H1 (cell line): ENCODE measurements at regions not wholly inside any gene's neighbourhood (a gene's known extent, or its start where the extent isn't known, plus 50 kb on each side); places are given as distances from the start of the nearest gene placed in this dataset.

Experiments
- CTCF ChIA-PET: fragments of 300-600 bp; sonication (Branson Sonifier 250); formaldehyde crosslinking; loops from one replicate; lab custom pipeline; 2021; ENCODE audit not compliant: partially characterized antibody; lab: Charles Lee
- POLR2A ChIA-PET: fragments of 300-600 bp; sonication (Branson Sonifier 250); formaldehyde crosslinking; loops from one replicate; lab custom pipeline; 2021; ENCODE audit warnings: inconsistent platforms; ENCODE audit not compliant: partially characterized antibody; lab: Charles Lee
- DNase-seq, 2 experiments: peaks; one replicate each; pipeline versions ENCODE4 v3.0.0 to v3.0.0-alpha.2; 2010 to 2022; ENCODE audit warnings: low spot score in 2 of 2, low read depth in 1 of 2, mixed read lengths in 1 of 2
- FAIRE-seq: peaks from 2 replicates; lab custom pipeline; 2011; peaks lifted over from hg19 to GRCh38; lab: Jason Lieb, UNC
- H2AFZ ChIP-seq: 2 replicates; pipeline ENCODE4 v1.8.1; 2012; ENCODE audit warnings: low read length, inconsistent platforms
- H2AK5ac ChIP-seq: 2 replicates; pipeline ENCODE4 v1.6.1; 2013; ENCODE audit warnings: low read depth, low read length
- H2BK120ac ChIP-seq: replicated peaks from 2 replicates; pipeline ENCODE3; 2013; ENCODE audit warnings: low read depth, low read length, inconsistent platforms
- H2BK12ac ChIP-seq: 2 replicates; pipeline ENCODE4 v1.6.1; 2013; ENCODE audit warnings: low read depth, low read length
- H2BK15ac ChIP-seq: 2 replicates; pipeline ENCODE4 v1.6.1; 2013; ENCODE audit warnings: low read length
- H2BK20ac ChIP-seq: 2 replicates; pipeline ENCODE4 v1.6.1; 2013; ENCODE audit warnings: low read length
- H2BK5ac ChIP-seq: 2 replicates; pipeline ENCODE4 v1.6.1; 2013; ENCODE audit warnings: low read depth, low read length
- H3K14ac ChIP-seq: 2 replicates; pipeline ENCODE4 v1.6.1; 2013; ENCODE audit warnings: inconsistent platforms; ENCODE audit not compliant: insufficient read length
- H3K18ac ChIP-seq: 2 replicates; pipeline ENCODE4 v1.6.1; 2013; ENCODE audit warnings: low read length; ENCODE audit errors: extremely low read depth
- H3K23ac ChIP-seq: 2 replicates; pipeline ENCODE4 v1.6.1; 2013; ENCODE audit warnings: inconsistent platforms; ENCODE audit not compliant: insufficient read length
- H3K23me2 ChIP-seq: 2 replicates; pipeline ENCODE4 v1.6.1; 2013; ENCODE audit warnings: low read depth, low read length
- H3K27ac ChIP-seq: 2 replicates; pipeline ENCODE4 v1.6.1; 2011; ENCODE audit warnings: low read depth, low read length, inconsistent platforms
- H3K27me3 ChIP-seq, 4 experiments: replicated peaks in 1 of 4; 1 replicate in 1 of 4; 2 replicates in 3 of 4; pipeline versions ENCODE4 v1.6.1 to v1.8.1; 2011 to 2013; ENCODE audit warnings: low read length in 3 of 4, mild to moderate bottlenecking in 3 of 4, inconsistent platforms in 2 of 4, mixed read lengths in 2 of 4, moderate library complexity in 1 of 4; ENCODE audit not compliant: control insufficient read depth in 3 of 4, insufficient read depth in 3 of 4; ENCODE audit errors: extremely low read depth in 1 of 4
- H3K36me3 ChIP-seq, 4 experiments: 2 replicates each; pipeline versions ENCODE4 v1.6.1 to v1.8.1; 2011 to 2013; ENCODE audit warnings: mild to moderate bottlenecking in 4 of 4, low read length in 3 of 4, moderate library complexity in 2 of 4, control low read depth in 1 of 4, inconsistent platforms in 1 of 4; ENCODE audit not compliant: insufficient read depth in 4 of 4, control insufficient read depth in 2 of 4
- H3K4ac ChIP-seq: replicated peaks from 2 replicates; pipeline ENCODE3; 2013; ENCODE audit warnings: low read length, low read depth, mixed read lengths, inconsistent platforms; ENCODE audit not compliant: insufficient read length
- H3K4me1 ChIP-seq, 4 experiments: replicated peaks in 1 of 4; 1 replicate in 1 of 4; 2 replicates in 3 of 4; pipeline versions ENCODE4 v1.6.1 to v1.8.1; 2011 to 2013; ENCODE audit warnings: low read length in 3 of 4, inconsistent platforms in 2 of 4, mixed read lengths in 1 of 4; ENCODE audit not compliant: insufficient read depth in 4 of 4, control insufficient read depth in 3 of 4
- H3K4me2 ChIP-seq, 2 experiments: 2 replicates each; pipeline versions ENCODE4 v1.6.1 to v1.8.1; 2011 to 2013; ENCODE audit warnings: low read depth in 2 of 2, low read length in 2 of 2, control low read depth in 1 of 2, inconsistent platforms in 1 of 2, mild to moderate bottlenecking in 1 of 2; ENCODE audit not compliant: insufficient read depth in 1 of 2
- H3K4me3 ChIP-seq, 4 experiments: fragments of 200-600, 300-600 bp in 1 of 4; sonication (generic), shearing (Covaris generic), sonication (Bioruptor Twin) in 1 of 4; 2 replicates each; pipeline versions ENCODE4 v1.5.1 to v1.8.1; 2011 to 2016; ENCODE audit warnings: low read length in 4 of 4, low read depth in 3 of 4, control low read depth in 2 of 4, inconsistent platforms in 2 of 4, mild to moderate bottlenecking in 2 of 4, mixed read lengths in 1 of 4, moderate library complexity in 1 of 4; ENCODE audit not compliant: insufficient read depth in 2 of 4; ENCODE audit errors: extremely low read depth in 1 of 4
- H3K56ac ChIP-seq: replicated peaks from 2 replicates; pipeline ENCODE3; 2013; ENCODE audit warnings: low read depth, mild to moderate bottlenecking, mixed read lengths, low read length, inconsistent platforms; ENCODE audit not compliant: insufficient read length
- H3K79me1 ChIP-seq: 2 replicates; pipeline ENCODE4 v1.6.1; 2013; ENCODE audit warnings: low read depth, low read length, control low read depth
- H3K79me2 ChIP-seq, 2 experiments: 2 replicates each; pipeline versions ENCODE4 v1.6.1 to v1.8.1; 2012 to 2013; ENCODE audit warnings: low read length in 2 of 2, mild to moderate bottlenecking in 2 of 2, inconsistent platforms in 1 of 2; ENCODE audit not compliant: insufficient read depth in 2 of 2, control insufficient read depth in 1 of 2
- H3K9ac ChIP-seq, 4 experiments: replicated peaks in 1 of 4; 1 replicate in 1 of 4; 2 replicates in 3 of 4; pipeline versions ENCODE4 v1.6.1 to v1.8.1; 2011 to 2013; ENCODE audit warnings: low read depth in 3 of 4, low read length in 3 of 4, control low read depth in 2 of 4, mild to moderate bottlenecking in 2 of 4, moderate library complexity in 2 of 4, inconsistent platforms in 1 of 4; ENCODE audit errors: extremely low read depth in 1 of 4
- H3K9me3 ChIP-seq, 2 experiments: 2 replicates each; pipeline versions ENCODE4 v1.6.1 to v1.8.1; 2012 to 2013; ENCODE audit warnings: mild to moderate bottlenecking in 2 of 2, moderate library complexity in 2 of 2, control low read depth in 1 of 2, inconsistent platforms in 1 of 2, low read depth in 1 of 2, low read length in 1 of 2, mixed read lengths in 1 of 2; ENCODE audit not compliant: insufficient read depth in 2 of 2
- H4K20me1 ChIP-seq, 2 experiments: replicated peaks in 1 of 2; 2 replicates each; pipeline versions ENCODE3 to v1.8.1; 2011 to 2013; ENCODE audit warnings: inconsistent platforms in 2 of 2, low read length in 2 of 2, mild to moderate bottlenecking in 1 of 2; ENCODE audit not compliant: insufficient read depth in 2 of 2, control insufficient read depth in 1 of 2
- H4K5ac ChIP-seq: 2 replicates; pipeline ENCODE4 v1.6.1; 2013; ENCODE audit warnings: low read length, low read depth, mixed read lengths, inconsistent platforms; ENCODE audit not compliant: insufficient read length
- H4K8ac ChIP-seq: 2 replicates; pipeline ENCODE4 v1.8.0; 2013; ENCODE audit warnings: mild to moderate bottlenecking, moderate library complexity, low read length, inconsistent platforms; ENCODE audit not compliant: insufficient read depth; ENCODE audit errors: extremely low read depth
- H4K91ac ChIP-seq: replicated peaks from 2 replicates; pipeline ENCODE3; 2013; ENCODE audit warnings: low read length, mixed read lengths, inconsistent platforms; ENCODE audit not compliant: insufficient read length
- ATF3 ChIP-seq: IDR thresholded peaks from 2 replicates; pipeline ENCODE4 v1.6.1; 2011; ENCODE audit warnings: low read depth, mild to moderate bottlenecking, low read length; ENCODE audit not compliant: insufficient read depth
- CBX8 ChIP-seq: fragments of 300-800, 300-1000 bp; sonication (generic); IDR thresholded peaks from 2 replicates; pipeline ENCODE4 v1.7.1; 2016; ENCODE audit warnings: low read depth, low read length, borderline replicate concordance
- CEBPB ChIP-seq: IDR thresholded peaks from 2 replicates; pipeline ENCODE4 v1.6.1; 2012; ENCODE audit warnings: low read depth, low read length
- E2F6 ChIP-seq: IDR thresholded peaks from 2 replicates; pipeline ENCODE4 v1.6.1; 2012; ENCODE audit warnings: inconsistent platforms
- EP300 ChIP-seq, 2 experiments: IDR thresholded peaks; 1 replicate in 1 of 2; 2 replicates in 1 of 2; pipeline ENCODE4 v1.6.1; 2011 to 2012; ENCODE audit warnings: low read depth in 2 of 2, low read length in 2 of 2, mild to moderate bottlenecking in 2 of 2, borderline replicate concordance in 1 of 2, inconsistent platforms in 1 of 2, moderate library complexity in 1 of 2
- KDM5A ChIP-seq: fragments of 200-600 bp; IDR thresholded peaks from 2 replicates; pipeline ENCODE4 v1.7.1; 2012; ENCODE audit warnings: mild to moderate bottlenecking, low read length, inconsistent platforms, mixed read lengths
- POU5F1 ChIP-seq: IDR thresholded peaks from 2 replicates; pipeline ENCODE4 v1.6.1; 2011; ENCODE audit warnings: low read depth, mild to moderate bottlenecking, low read length, moderate library complexity
- RBBP5 ChIP-seq: IDR thresholded peaks from 2 replicates; pipeline ENCODE4 v1.7.1; 2012; ENCODE audit warnings: low read depth, mild to moderate bottlenecking, inconsistent platforms, low read length, moderate library complexity, borderline replicate concordance
- SIRT6 ChIP-seq: IDR thresholded peaks from one replicate; pipeline ENCODE4 v1.7.1; 2012; ENCODE audit warnings: low read length, inconsistent platforms
- SUZ12 ChIP-seq: fragments of 200-600 bp; sonication (generic); IDR thresholded peaks from 2 replicates; pipeline ENCODE4 v1.6.1; 2012; ENCODE audit warnings: mild to moderate bottlenecking, inconsistent platforms, low read length, moderate library complexity, mixed read lengths
- USF2 ChIP-seq: IDR thresholded peaks from 2 replicates; pipeline ENCODE4 v1.6.1; 2011; ENCODE audit warnings: low read length, improper control_type of control experiment
- WGBS, 2 experiments: shearing (Covaris generic) in 1 of 2; methylation state at CpG; one replicate each; pipeline versions ENCODE4 v1.1.6 to v1.1.7; 2013 to 2015; ENCODE audit warnings: low lambda C conversion rate in 2 of 2, mixed read lengths in 2 of 2, inconsistent platforms in 1 of 2, low coverage in 1 of 2, missing lambda C conversion rate in 1 of 2; ENCODE audit not compliant: insufficient replicate concordance in 2 of 2, insufficient coverage in 1 of 2, insufficient read length in 1 of 2; ENCODE audit errors: extremely low coverage in 1 of 2, missing lambda C conversion rate in 1 of 2; 5-methylcytosine and 5-hydroxymethylcytosine counted together

GRCh38 chr13:73544175-73544574 lies 485.4 kb downstream of the KLF5 start:
- Histone ChIP-seq H3K4me3 (no peak overlapping the region), H2BK15ac (no peak overlapping the region), H2BK12ac (no peak overlapping the region), H3K79me2 (no peaks in the 10 kb centered on the region), H2BK20ac (no peak overlapping the region), H2AFZ (no peak overlapping the region), H3K4ac (no peak overlapping the region), H4K5ac (no peak overlapping the region), H3K23me2 (no peaks in the 10 kb centered on the region), H3K9ac (no peak overlapping the region), H4K8ac (no peak overlapping the region), H3K27me3 (no peaks in the 10 kb centered on the region), H3K9me3 (no peaks in the 10 kb centered on the region), H3K4me2 (no peak overlapping the region), H3K23ac (no peak overlapping the region), H2AK5ac (no peak overlapping the region), H2BK120ac (no peak overlapping the region), H3K56ac (no peak overlapping the region), H3K79me1 (no peaks in the 10 kb centered on the region), H3K14ac (no peak overlapping the region), H2BK5ac (no peak overlapping the region), H3K4me1 (no peaks in the 10 kb centered on the region), H3K36me3 (no peaks in the 10 kb centered on the region), H4K20me1 (no peaks in the 10 kb centered on the region), H3K27ac (no peak overlapping the region), H4K91ac (no peak overlapping the region), H3K18ac (no peak overlapping the region)
- CTCF ChIA-PET, result no interaction called here
- no peak for DNase-seq
- 100% methylated on average over 1 of the region's 1 CpG; no CpG with 5 or more reads in 1 of the 2 experiments for WGBS, 2 experiments
- no peak for FAIRE-seq
- POLR2A ChIA-PET, result no interaction called here
- TF ChIP-seq EP300 (IDR thresholded peaks at IDR 0.05; ENCODE audit: borderline replicate concordance in 1 of 2, low read depth in 2 of 2, low read length in 2 of 2) (no peak), ATF3 (no peak), E2F6 (no peak), CBX8 (no peak), SUZ12 (no peak), POU5F1 (no peak), CEBPB (no peak), SIRT6 (no peak), RBBP5 (no peak), USF2 (no peak), KDM5A (no peak)
